OCI-LY3 (cell line): ENCODE measurements at regions not wholly inside any gene's neighbourhood (a gene's known extent, or its start where the extent isn't known, plus 50 kb on each side); places are given as distances from the start of the nearest gene placed in this dataset.

Experiments used
- H2AFZ ChIP-seq: fragments of 200-600, 300-600 bp; shearing (Covaris generic); 2 replicates; pipeline ENCODE4 v1.6.0; 2014; ENCODE audit warnings: antibody characterized with exemption, low read depth, low read length
- H3K27ac ChIP-seq: fragments of 200-600, 300-600 bp; sonication (generic); 2 replicates; pipeline ENCODE4 v1.5.1; 2014; ENCODE audit warnings: mild to moderate bottlenecking, low read length, moderate library complexity, mixed read lengths
- H3K27me3 ChIP-seq: fragments of 200-600, 300-600 bp; sonication (generic); 2 replicates; pipeline ENCODE4 v1.6.1; 2014; ENCODE audit warnings: low read depth, low read length, mixed read lengths
- H3K36me3 ChIP-seq: fragments of 200-600, 300-600 bp; sonication (generic); replicated peaks from 2 replicates; pipeline ENCODE3; 2014; ENCODE audit warnings: low read depth, low read length, mixed read lengths
- H3K4me1 ChIP-seq: fragments of 300-600, 200-600 bp; sonication (generic); 2 replicates; pipeline ENCODE4 v1.6.1; 2014; ENCODE audit warnings: low read length, mixed read lengths
- H3K4me2 ChIP-seq: fragments of 200-600, 300-600 bp; sonication (generic); 2 replicates; pipeline ENCODE4 v1.6.1; 2014; ENCODE audit warnings: low read length, mixed read lengths
- H3K4me3 ChIP-seq: fragments of 300-600, 200-600 bp; sonication (generic); 2 replicates; pipeline ENCODE4 v1.5.1; 2014; ENCODE audit warnings: antibody characterized with exemption, mild to moderate bottlenecking, low read length, moderate library complexity
- H3K79me2 ChIP-seq: fragments of 300-600, 200-600 bp; shearing (Covaris generic); 2 replicates; pipeline ENCODE4 v1.6.1; 2014; ENCODE audit warnings: mild to moderate bottlenecking, low read length, mixed read lengths
- H3K9ac ChIP-seq: fragments of 300-600, 200-600 bp; shearing (Covaris generic); 2 replicates; pipeline ENCODE4 v1.6.0; 2014; ENCODE audit warnings: mild to moderate bottlenecking, low read length, moderate library complexity
- H3K9me3 ChIP-seq: fragments of 200-600, 300-600 bp; shearing (Covaris generic); 2 replicates; pipeline ENCODE4 v1.6.1; 2014; ENCODE audit warnings: low read length, mixed read lengths; ENCODE audit not compliant: insufficient read depth
- H4K20me1 ChIP-seq: fragments of 200-600, 300-600 bp; sonication (generic); 2 replicates; pipeline ENCODE4 v1.6.1; 2016; ENCODE audit warnings: low read length, mixed read lengths; ENCODE audit not compliant: insufficient read depth
- CTCF ChIP-seq: fragments of 200-600, 300-600 bp; sonication (generic); IDR thresholded peaks from 2 replicates; pipeline ENCODE4 v1.5.1; 2014; ENCODE audit warnings: antibody characterized with exemption, low read length, low read depth
- EZH2phosphoT487 ChIP-seq: fragments of 200-600 bp; shearing (Covaris generic); IDR thresholded peaks from 2 replicates; pipeline ENCODE4 v1.6.1; 2018; ENCODE audit warnings: antibody characterized with exemption, mixed run types, low read depth

GRCh38 chr7:86202833-86203232 is 440.9 kb upstream of the GRM3 start:
- Histone ChIP-seq H3K79me2 (no peaks in the 10 kb centered on the region), H3K27me3 (no peaks in the 10 kb centered on the region), H3K9me3 (peaks cover 10% of the 10 kb centered on the region; the same call in 1 of the 2 replicates), H3K27ac (no peak overlapping the region), H3K4me3 (no peak overlapping the region), H4K20me1 (no peaks in the 10 kb centered on the region), H3K9ac (no peak overlapping the region), H3K4me1 (no peaks in the 10 kb centered on the region), H2AFZ (no peak overlapping the region), H3K4me2 (no peak overlapping the region), H3K36me3 (no peaks in the 10 kb centered on the region)
- TF ChIP-seq CTCF (no peak), EZH2phosphoT487 (no peak)

- no peak overlapping the region for H3K4me3 ChIP-seq
- TF ChIP-seq CTCF (no peak), EZH2phosphoT487 (no peak)
- no peak overlapping the region for H2AFZ ChIP-seq
- no peaks in the 10 kb centered on the region for H3K36me3 ChIP-seq
- H3K79me2 ChIP-seq: no peaks in the 10 kb centered on the region
- H4K20me1 ChIP-seq: no peaks in the 10 kb centered on the region
- H3K4me1 ChIP-seq: no peaks in the 10 kb centered on the region
- H3K27ac ChIP-seq: no peak overlapping the region
- no peaks in the 10 kb centered on the region for H3K27me3 ChIP-seq
- H3K9ac ChIP-seq: no peak overlapping the region
- H3K9me3 ChIP-seq: peaks cover 10% of the 10 kb centered on the region; the same call in 1 of the 2 replicates
- H3K4me2 ChIP-seq: no peak overlapping the region
Observed at GRCh38 chr7:86201767-86202166, 441.9 kb upstream of the GRM3 start.

GRCh38 chr7:86199881-86200614 is 443.7 kb upstream of the GRM3 start:
- Histone ChIP-seq H3K9ac (no peak overlapping the region), H3K4me2 (no peak overlapping the region), H3K27ac (no peak overlapping the region), H4K20me1 (no peaks in the 10 kb centered on the region), H3K4me1 (no peaks in the 10 kb centered on the region), H2AFZ (no peak overlapping the region), H3K27me3 (no peaks in the 10 kb centered on the region), H3K36me3 (no peaks in the 10 kb centered on the region), H3K79me2 (no peaks in the 10 kb centered on the region), H3K4me3 (no peak overlapping the region), H3K9me3 (peaks cover 10% of the 10 kb centered on the region; the same call in 1 of the 2 replicates)
- TF ChIP-seq CTCF (no peak), EZH2phosphoT487 (no peak)

GRCh38 chr7:86190351-86190750 is 453.4 kb upstream of the GRM3 start:
- Histone ChIP-seq H3K27me3 (no peaks in the 10 kb centered on the region), H3K36me3 (no peaks in the 10 kb centered on the region), H2AFZ (no peak overlapping the region)

More at GRCh38 chr7:86190351-86190750, 453.4 kb upstream of the GRM3 start:
- no peak for TF ChIP-seq CTCF
- TF ChIP-seq EZH2phosphoT487: no peak
- Histone ChIP-seq H3K4me3 (no peak overlapping the region), H3K27ac (no peak overlapping the region), H3K9me3 (no peaks in the 10 kb centered on the region), H3K4me2 (no peak overlapping the region), H3K4me1 (no peaks in the 10 kb centered on the region), H3K79me2 (no peaks in the 10 kb centered on the region), H3K9ac (no peak overlapping the region), H4K20me1 (no peaks in the 10 kb centered on the region)
